H9 (cell line): ENCODE measurements at regions not wholly inside any gene's neighbourhood (a gene's known extent, or its start where the extent isn't known, plus 50 kb on each side); places are given as distances from the start of the nearest gene placed in this dataset.

Source experiments
- DNase-seq: peaks from one replicate; pipeline ENCODE4 v3.0.0-alpha.2; 2017
- H2AFZ ChIP-seq: one replicate; pipeline ENCODE4 v1.6.1; 2013; ENCODE audit warnings: mild to moderate bottlenecking, low read length, control low read depth, moderate library complexity
- H2AK5ac ChIP-seq: 2 replicates; pipeline ENCODE4 v1.6.1; 2013; ENCODE audit warnings: low read length, control low read depth, mixed read lengths; ENCODE audit not compliant: insufficient read length
- H2BK120ac ChIP-seq: one replicate; pipeline ENCODE4 v1.6.1; 2013; ENCODE audit warnings: low read depth, mild to moderate bottlenecking, low read length, control low read depth, inconsistent platforms; ENCODE audit not compliant: poor library complexity, severe bottlenecking
- H2BK12ac ChIP-seq: 2 replicates; pipeline ENCODE4 v1.6.1; 2013; ENCODE audit warnings: low read length, control low read depth, mixed read lengths, low read depth; ENCODE audit not compliant: insufficient read length
- H2BK15ac ChIP-seq: 2 replicates; pipeline ENCODE4 v1.6.1; 2013; ENCODE audit warnings: low read depth, low read length, control low read depth
- H2BK20ac ChIP-seq: one replicate; pipeline ENCODE4 v1.6.1; 2013; ENCODE audit warnings: low read depth, mild to moderate bottlenecking, low read length, control low read depth, inconsistent platforms; ENCODE audit not compliant: poor library complexity, severe bottlenecking
- H2BK5ac ChIP-seq: 2 replicates; pipeline ENCODE4 v1.6.1; 2013; ENCODE audit warnings: low read length, control low read depth, mixed read lengths; ENCODE audit not compliant: insufficient read length
- H3K14ac ChIP-seq: 2 replicates; pipeline ENCODE4 v1.6.1; 2013; ENCODE audit warnings: low read length, control low read depth; ENCODE audit not compliant: insufficient read depth
- H3K18ac ChIP-seq: 2 replicates; pipeline ENCODE4 v1.6.1; 2013; ENCODE audit warnings: low read depth, mild to moderate bottlenecking, mixed read lengths, low read length, control low read depth; ENCODE audit not compliant: insufficient read length
- H3K23ac ChIP-seq: 2 replicates; pipeline ENCODE4 v1.6.1; 2013; ENCODE audit warnings: low read length, control low read depth, mixed read lengths, low read depth; ENCODE audit not compliant: insufficient read length
- H3K23me2 ChIP-seq: 2 replicates; pipeline ENCODE4 v1.6.1; 2013; ENCODE audit warnings: low read depth, mild to moderate bottlenecking, mixed read lengths, low read length, control low read depth; ENCODE audit not compliant: insufficient read length, poor library complexity, severe bottlenecking
- H3K27ac ChIP-seq: 2 replicates; pipeline ENCODE4 v1.5.1; 2013; ENCODE audit warnings: low read length, control low read depth, mixed read lengths, low read depth; ENCODE audit not compliant: insufficient read length
- H3K27me3 ChIP-seq: 2 replicates; pipeline ENCODE4 v1.6.1; 2013; ENCODE audit warnings: low read length, control low read depth, inconsistent platforms; ENCODE audit not compliant: insufficient read depth
- H3K4ac ChIP-seq: 2 replicates; pipeline ENCODE4 v1.6.1; 2013; ENCODE audit warnings: low read depth, mild to moderate bottlenecking, control low read depth, inconsistent platforms, low read length, moderate library complexity
- H3K4me1 ChIP-seq: 2 replicates; pipeline ENCODE4 v1.6.1; 2013; ENCODE audit warnings: low read length, control low read depth, inconsistent platforms; ENCODE audit not compliant: insufficient read depth
- H3K4me2 ChIP-seq: 2 replicates; pipeline ENCODE4 v1.6.1; 2013; ENCODE audit warnings: low read length, control low read depth, mixed read lengths; ENCODE audit not compliant: insufficient read length, insufficient read depth
- H3K56ac ChIP-seq: 2 replicates; pipeline ENCODE4 v1.6.1; 2013; ENCODE audit warnings: low read depth, mild to moderate bottlenecking, mixed read lengths, low read length, control low read depth; ENCODE audit not compliant: insufficient read length
- H3K79me1 ChIP-seq: 2 replicates; pipeline ENCODE4 v1.6.1; 2013; ENCODE audit warnings: low read depth, mild to moderate bottlenecking, moderate library complexity, low read length, control low read depth, inconsistent platforms; ENCODE audit not compliant: insufficient read depth, poor library complexity, severe bottlenecking
- H3K79me2 ChIP-seq: 2 replicates; pipeline ENCODE4 v1.6.1; 2013; ENCODE audit warnings: low read length, control low read depth, inconsistent platforms; ENCODE audit not compliant: insufficient read depth
- H3K9ac ChIP-seq: 2 replicates; pipeline ENCODE4 v1.6.1; 2013; ENCODE audit warnings: low read length, control low read depth, mixed read lengths; ENCODE audit not compliant: insufficient read length; ENCODE audit errors: extremely low read depth
- H3K9me3 ChIP-seq: one replicate; pipeline ENCODE4 v1.6.1; 2013; ENCODE audit warnings: low read depth, low read length, inconsistent platforms; ENCODE audit not compliant: control insufficient read depth
- H3T11ph ChIP-seq: one replicate; pipeline ENCODE4 v1.6.1; 2013; ENCODE audit warnings: mild to moderate bottlenecking, low read length, control low read depth, inconsistent platforms
- H4K20me1 ChIP-seq: one replicate; pipeline ENCODE4 v1.6.1; 2013; ENCODE audit not compliant: control insufficient read depth, insufficient read length, insufficient read depth
- H4K5ac ChIP-seq: 2 replicates; pipeline ENCODE4 v1.6.1; 2013; ENCODE audit warnings: low read depth, mild to moderate bottlenecking, mixed read lengths, low read length, control low read depth; ENCODE audit not compliant: insufficient read length
- H4K8ac ChIP-seq: replicated peaks from 2 replicates; pipeline ENCODE4 v1.6.1; 2013; ENCODE audit warnings: low read length, control low read depth, mixed read lengths, low read depth; ENCODE audit not compliant: insufficient read length
- H4K91ac ChIP-seq: 2 replicates; pipeline ENCODE4 v1.6.1; 2013; ENCODE audit warnings: low read depth, mild to moderate bottlenecking, moderate library complexity, mixed read lengths, low read length, control low read depth; ENCODE audit not compliant: insufficient read length
- H3K27ac Mint-ChIP-seq, 3 experiments: 2 replicates in 2 of 3; 3 replicates in 1 of 3; pipeline ENCODE4 v1.8.0; 2020 to 2021; ENCODE audit warnings: mixed read lengths in 3 of 3, mild to moderate bottlenecking in 1 of 3, moderate library complexity in 1 of 3
- H3K27me3 Mint-ChIP-seq: 2 replicates; pipeline ENCODE4 v1.8.0; 2021; ENCODE audit warnings: low read depth, mild to moderate bottlenecking, moderate library complexity, mixed read lengths
- H3K36me3 Mint-ChIP-seq, 3 experiments: 2 replicates in 2 of 3; 3 replicates in 1 of 3; pipeline ENCODE4 v1.8.0; 2020 to 2021; ENCODE audit warnings: low read depth in 3 of 3, mixed read lengths in 3 of 3; ENCODE audit not compliant: insufficient read depth in 1 of 3
- H3K4me1 Mint-ChIP-seq, 2 experiments: 2 replicates each; pipeline ENCODE4 v1.8.0; 2020; ENCODE audit warnings: mixed read lengths in 2 of 2
- H3K4me3 Mint-ChIP-seq, 2 experiments: 2 replicates in 1 of 2; 3 replicates in 1 of 2; pipeline ENCODE4 v1.8.0; 2020 to 2021; ENCODE audit warnings: mild to moderate bottlenecking in 2 of 2, mixed read lengths in 2 of 2, moderate library complexity in 1 of 2
- H3K9me3 Mint-ChIP-seq, 2 experiments: 2 replicates in 1 of 2; 3 replicates in 1 of 2; pipeline ENCODE4 v1.8.0; 2020; ENCODE audit warnings: mild to moderate bottlenecking in 2 of 2, mixed read lengths in 2 of 2, moderate library complexity in 1 of 2
- WGBS: extraction: QIAGEN DNeasy Blood & Tissue Kit; methylation state at CpG from one replicate; pipeline ENCODE4 v1.1.7; 2013; ENCODE audit warnings: missing lambda C conversion rate, low lambda C conversion rate, mixed read lengths; ENCODE audit not compliant: insufficient read length; ENCODE audit errors: extremely low coverage; 5-methylcytosine and 5-hydroxymethylcytosine counted together
- TF ChIP-seq, protein P1 (sequence below): fragments of 200-600 bp; sonication (generic); conservative IDR thresholded peaks from 3 replicates; pipeline ENCODE4 v1.8.0; 2021; ENCODE audit warnings: antibody characterized with exemption, mild to moderate bottlenecking

DNA sequence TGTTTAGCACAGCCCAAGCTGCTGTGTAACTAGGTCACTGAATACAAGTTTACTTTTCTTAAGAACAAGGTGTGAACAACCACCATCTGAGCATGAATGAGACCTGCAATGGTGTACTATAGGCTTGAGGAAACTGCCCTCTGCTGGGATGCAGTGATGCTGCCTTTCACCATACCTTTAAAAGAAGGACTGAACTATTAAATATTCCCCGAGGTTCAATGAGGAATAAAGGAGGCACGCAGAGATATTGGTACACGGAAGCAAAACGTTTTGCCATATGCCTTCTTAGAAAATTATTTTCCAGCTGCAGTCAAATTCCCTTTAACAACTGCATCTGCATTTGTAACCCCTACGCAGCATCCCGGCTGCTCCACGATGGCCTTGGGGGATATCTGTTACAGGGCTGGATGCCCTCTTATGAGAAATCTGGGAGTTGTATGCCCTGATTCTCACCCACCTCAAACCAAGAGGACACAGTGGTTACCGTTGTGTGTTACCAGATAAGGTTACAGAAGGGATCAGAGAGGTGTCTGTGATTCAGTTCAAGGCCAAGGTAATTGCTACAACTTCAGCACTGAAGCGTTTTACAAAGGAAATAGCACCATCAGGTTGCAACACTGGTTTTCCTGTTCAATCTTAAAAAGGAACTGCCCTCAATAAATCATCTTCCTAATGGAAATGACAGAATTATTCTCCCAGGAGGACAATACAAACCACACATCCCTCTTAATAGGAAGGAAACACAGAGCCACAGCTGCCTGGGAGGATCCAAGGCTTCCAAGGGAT, 470.5 kb downstream of the LTN1 start:
- Mint-ChIP-seq H3K9me3 (no peaks in the 10 kb centered on the region), H3K4me1 (peaks cover 8 to 11% of the 10 kb centered on the region in 2 experiments), H3K27me3 (no peaks in the 10 kb centered on the region), H3K36me3 (no peaks in the 10 kb centered on the region; a peak in 1 of 7 replicates), H3K4me3 (no peak overlapping the region), H3K27ac (peak overlapping the region in 2 of 3 experiments; percentile 37 to 80; a peak in 3 of 7 replicates)
- no peak overlapping the region for H3K4ac ChIP-seq
- no peaks in the 10 kb centered on the region for H4K20me1 ChIP-seq
- no peak overlapping the region for H4K5ac ChIP-seq
- H3K27me3 ChIP-seq = no peaks in the 10 kb centered on the region
- WGBS = no CpG with 5 or more reads among the region's 9 CpGs
- H2BK20ac ChIP-seq = no peak overlapping the region
- no peaks in the 10 kb centered on the region for H3K23me2 ChIP-seq
- no peak overlapping the region for H3T11ph ChIP-seq
- H3K79me1 ChIP-seq = no peaks in the 10 kb centered on the region
- peak; percentile 30 for DNase-seq
- TF ChIP-seq, protein P1, sequence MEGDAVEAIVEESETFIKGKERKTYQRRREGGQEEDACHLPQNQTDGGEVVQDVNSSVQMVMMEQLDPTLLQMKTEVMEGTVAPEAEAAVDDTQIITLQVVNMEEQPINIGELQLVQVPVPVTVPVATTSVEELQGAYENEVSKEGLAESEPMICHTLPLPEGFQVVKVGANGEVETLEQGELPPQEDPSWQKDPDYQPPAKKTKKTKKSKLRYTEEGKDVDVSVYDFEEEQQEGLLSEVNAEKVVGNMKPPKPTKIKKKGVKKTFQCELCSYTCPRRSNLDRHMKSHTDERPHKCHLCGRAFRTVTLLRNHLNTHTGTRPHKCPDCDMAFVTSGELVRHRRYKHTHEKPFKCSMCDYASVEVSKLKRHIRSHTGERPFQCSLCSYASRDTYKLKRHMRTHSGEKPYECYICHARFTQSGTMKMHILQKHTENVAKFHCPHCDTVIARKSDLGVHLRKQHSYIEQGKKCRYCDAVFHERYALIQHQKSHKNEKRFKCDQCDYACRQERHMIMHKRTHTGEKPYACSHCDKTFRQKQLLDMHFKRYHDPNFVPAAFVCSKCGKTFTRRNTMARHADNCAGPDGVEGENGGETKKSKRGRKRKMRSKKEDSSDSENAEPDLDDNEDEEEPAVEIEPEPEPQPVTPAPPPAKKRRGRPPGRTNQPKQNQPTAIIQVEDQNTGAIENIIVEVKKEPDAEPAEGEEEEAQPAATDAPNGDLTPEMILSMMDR = peak; percentile 63
- H3K79me2 ChIP-seq = no peaks in the 10 kb centered on the region
- H3K4me1 ChIP-seq = no peaks in the 10 kb centered on the region; the same call in 1 of the 2 replicates
- no peak overlapping the region for H3K56ac ChIP-seq
- no peak overlapping the region for H2BK15ac ChIP-seq
- no peak overlapping the region for H2BK120ac ChIP-seq
- no peak overlapping the region for H3K14ac ChIP-seq
- H2BK5ac ChIP-seq = no peak overlapping the region
- H2AFZ ChIP-seq = no peak overlapping the region
- H4K8ac ChIP-seq = no peak overlapping the region
- H3K23ac ChIP-seq = no peak overlapping the region
- H2AK5ac ChIP-seq = no peak overlapping the region
- no peak overlapping the region for H3K27ac ChIP-seq
- H3K9ac ChIP-seq = no peak overlapping the region
- H2BK12ac ChIP-seq = no peak overlapping the region
- no peak overlapping the region for H4K91ac ChIP-seq
- H3K4me2 ChIP-seq = no peak overlapping the region
- H3K18ac ChIP-seq = no peak overlapping the region
- H3K9me3 ChIP-seq = no peaks in the 10 kb centered on the region
